ENCODE measurements at regions not wholly inside any gene's neighbourhood (a gene's known extent, or its start where the extent isn't known, plus 50 kb on each side); places are given as distances from the start of the nearest gene placed in this dataset.

DNA sequence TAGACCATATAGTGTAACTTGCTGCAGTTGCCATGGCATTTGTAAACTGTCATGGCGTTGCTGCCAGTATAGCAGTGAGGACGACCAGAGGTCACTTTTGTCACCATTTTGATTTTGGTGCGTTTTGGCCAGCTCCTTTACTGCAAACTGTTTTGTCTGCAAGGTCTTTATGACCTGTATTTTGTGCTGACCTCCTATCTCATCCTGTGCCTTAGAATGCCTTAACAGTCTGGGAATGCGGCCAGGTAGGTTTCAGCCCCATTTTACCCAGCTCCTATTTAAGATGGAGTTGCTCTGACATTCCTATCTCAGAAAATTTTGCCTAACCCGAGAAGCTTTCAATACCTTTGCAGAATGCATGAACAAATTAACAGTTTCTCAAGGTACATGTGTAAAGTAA, 914.4 kb upstream of the ACO1 start:
- H3K27me3 ChIP-seq (ENCODE audit: insufficient read depth, low read depth), result no peaks in the 10 kb centered on the region
- no peak for TF ChIP-seq EZH2 (IDR thresholded peaks at IDR 0.05; ENCODE audit: low read depth)
- H3K4me2 ChIP-seq, result no peak overlapping the region
- H3K4me1 ChIP-seq (replicated peaks; ENCODE audit: insufficient read depth), result no peaks in the 10 kb centered on the region
- no peaks in the 10 kb centered on the region for H3K79me2 ChIP-seq (ENCODE audit: low read depth)
- no TSS peak for BruUV-seq (replicated peaks)
- H2AFZ ChIP-seq, result no peak overlapping the region
- no peaks in the 10 kb centered on the region for H3K9me2 ChIP-seq (ENCODE audit: insufficient read depth)
- no peaks in the 10 kb centered on the region for H4K20me1 ChIP-seq (ENCODE audit: insufficient read depth)
- POLR2A ChIA-PET (ENCODE audit: unreplicated experiment), result no interaction called here
- H3K9me3 ChIP-seq (ENCODE audit: insufficient read depth, low read depth), result no peaks in the 10 kb centered on the region
- no peak for DNase-seq
- intact Hi-C loops (cut with micrococcal nuclease; ENCODE audit: unreplicated experiment), result no loop called here
- no peaks in the 10 kb centered on the region for H3K36me3 ChIP-seq (ENCODE audit: low read depth)
- CTCF ChIA-PET, result no interaction called here
- H3K27ac ChIP-seq, result no peak overlapping the region
- H3F3A ChIP-seq (ENCODE audit: insufficient read depth, low read depth), result no peaks in the 10 kb centered on the region
- H3K4me3 ChIP-seq, result no peak overlapping the region

DNA sequence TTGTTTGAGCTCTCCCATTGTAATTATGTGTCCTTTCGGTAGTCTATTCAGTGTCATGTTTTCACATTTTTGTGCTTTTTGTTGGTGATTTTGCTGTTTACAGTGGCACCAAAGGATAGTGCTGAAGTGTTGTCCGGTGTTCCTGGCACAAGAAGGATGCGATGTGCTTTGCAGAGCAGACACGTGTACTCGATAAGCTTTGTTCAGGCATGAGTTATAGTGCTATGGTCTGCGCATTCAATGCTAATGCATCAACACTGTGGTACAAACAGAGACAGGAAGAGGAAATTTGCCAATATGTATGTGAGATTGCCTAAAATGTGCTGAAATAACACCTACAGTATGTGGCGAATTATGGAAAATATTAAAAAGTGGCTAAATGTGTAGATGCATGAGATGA, 913.4 kb upstream of the ACO1 start:
- Histone ChIP-seq H3K9me2 (ENCODE audit: insufficient read depth) (no peaks in the 10 kb centered on the region), H3K4me1 (replicated peaks; ENCODE audit: insufficient read depth) (no peaks in the 10 kb centered on the region), H3K4me2 (no peak overlapping the region), H3K9me3 (ENCODE audit: insufficient read depth, low read depth) (no peaks in the 10 kb centered on the region), H3F3A (ENCODE audit: insufficient read depth, low read depth) (no peaks in the 10 kb centered on the region), H3K79me2 (ENCODE audit: low read depth) (no peaks in the 10 kb centered on the region), H3K27ac (no peak overlapping the region), H2AFZ (no peak overlapping the region), H4K20me1 (ENCODE audit: insufficient read depth) (no peaks in the 10 kb centered on the region), H3K36me3 (ENCODE audit: low read depth) (no peaks in the 10 kb centered on the region), H3K27me3 (ENCODE audit: insufficient read depth, low read depth) (no peaks in the 10 kb centered on the region), H3K4me3 (no peak overlapping the region)
- DNase-seq, result no peak
- TF ChIP-seq, protein P1, sequence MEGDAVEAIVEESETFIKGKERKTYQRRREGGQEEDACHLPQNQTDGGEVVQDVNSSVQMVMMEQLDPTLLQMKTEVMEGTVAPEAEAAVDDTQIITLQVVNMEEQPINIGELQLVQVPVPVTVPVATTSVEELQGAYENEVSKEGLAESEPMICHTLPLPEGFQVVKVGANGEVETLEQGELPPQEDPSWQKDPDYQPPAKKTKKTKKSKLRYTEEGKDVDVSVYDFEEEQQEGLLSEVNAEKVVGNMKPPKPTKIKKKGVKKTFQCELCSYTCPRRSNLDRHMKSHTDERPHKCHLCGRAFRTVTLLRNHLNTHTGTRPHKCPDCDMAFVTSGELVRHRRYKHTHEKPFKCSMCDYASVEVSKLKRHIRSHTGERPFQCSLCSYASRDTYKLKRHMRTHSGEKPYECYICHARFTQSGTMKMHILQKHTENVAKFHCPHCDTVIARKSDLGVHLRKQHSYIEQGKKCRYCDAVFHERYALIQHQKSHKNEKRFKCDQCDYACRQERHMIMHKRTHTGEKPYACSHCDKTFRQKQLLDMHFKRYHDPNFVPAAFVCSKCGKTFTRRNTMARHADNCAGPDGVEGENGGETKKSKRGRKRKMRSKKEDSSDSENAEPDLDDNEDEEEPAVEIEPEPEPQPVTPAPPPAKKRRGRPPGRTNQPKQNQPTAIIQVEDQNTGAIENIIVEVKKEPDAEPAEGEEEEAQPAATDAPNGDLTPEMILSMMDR (conservative IDR thresholded peaks at IDR 0.05), result no peak
- TF ChIP-seq EZH2 (IDR thresholded peaks at IDR 0.05; ENCODE audit: low read depth), result no peak
- no TSS peak for BruUV-seq (replicated peaks)
- intact Hi-C loops (cut with micrococcal nuclease; ENCODE audit: unreplicated experiment), result no loop called here
- POLR2A ChIA-PET (ENCODE audit: unreplicated experiment), result no interaction called here
- CTCF ChIA-PET, result no interaction called here

DNA sequence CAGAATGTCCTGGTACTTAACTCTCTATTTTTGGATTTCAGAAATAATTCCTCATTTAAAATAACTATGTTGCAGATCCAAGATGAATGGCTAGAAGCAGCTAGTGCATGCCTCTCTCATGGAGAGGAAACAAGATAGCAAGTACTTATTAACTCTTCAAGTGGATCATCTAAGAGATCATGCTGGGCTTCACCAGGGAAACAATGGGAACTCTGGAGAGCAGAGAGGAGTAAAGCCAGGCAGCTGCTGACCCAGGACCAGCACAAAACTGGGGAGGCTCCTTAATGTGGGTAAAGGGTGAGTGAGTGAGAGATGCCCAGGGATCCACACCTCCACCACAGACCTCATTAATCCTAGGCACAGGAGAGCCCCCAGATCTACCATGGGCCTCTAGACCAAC, 897.8 kb upstream of the ACO1 start:
- DNase-seq, result no peak
- H3K4me3 ChIP-seq, result no peak overlapping the region
- no peaks in the 10 kb centered on the region for H3K4me1 ChIP-seq (replicated peaks; ENCODE audit: insufficient read depth)
- no peak overlapping the region for H3K27ac ChIP-seq
- ChIA-PET CTCF (no interaction called here), POLR2A (ENCODE audit: unreplicated experiment) (no interaction called here)
- no peaks in the 10 kb centered on the region for H3K27me3 ChIP-seq (ENCODE audit: insufficient read depth, low read depth)
- TF ChIP-seq EZH2 (IDR thresholded peaks at IDR 0.05; ENCODE audit: low read depth), result no peak
- TF ChIP-seq, protein P1 (conservative IDR thresholded peaks at IDR 0.05), result no peak
- no peak overlapping the region for H2AFZ ChIP-seq
- no peaks in the 10 kb centered on the region for H3K79me2 ChIP-seq (ENCODE audit: low read depth)
- no TSS peak for BruUV-seq (replicated peaks)
- no peaks in the 10 kb centered on the region for H3K36me3 ChIP-seq (ENCODE audit: low read depth)
- intact Hi-C loops (cut with micrococcal nuclease; ENCODE audit: unreplicated experiment), result no loop called here
- no peaks in the 10 kb centered on the region for H3K9me2 ChIP-seq (ENCODE audit: insufficient read depth)
- H3K4me2 ChIP-seq, result no peak overlapping the region
- no peaks in the 10 kb centered on the region; the same call in 1 of the 2 replicates for H4K20me1 ChIP-seq (ENCODE audit: insufficient read depth)
- H3F3A ChIP-seq (ENCODE audit: insufficient read depth, low read depth), result no peaks in the 10 kb centered on the region
- no peaks in the 10 kb centered on the region for H3K9me3 ChIP-seq (ENCODE audit: insufficient read depth, low read depth)

- Histone ChIP-seq H4K20me1 (ENCODE audit: insufficient read depth) (no peaks in the 10 kb centered on the region), H3K27me3 (ENCODE audit: insufficient read depth, low read depth) (no peaks in the 10 kb centered on the region), H3K4me2 (no peak overlapping the region), H2AFZ (no peak overlapping the region), H3K27ac (no peak overlapping the region), H3F3A (ENCODE audit: insufficient read depth, low read depth) (no peaks in the 10 kb centered on the region), H3K4me1 (replicated peaks; ENCODE audit: insufficient read depth) (no peaks in the 10 kb centered on the region), H3K9me3 (ENCODE audit: insufficient read depth, low read depth) (no peaks in the 10 kb centered on the region), H3K4me3 (no peak overlapping the region), H3K9me2 (ENCODE audit: insufficient read depth) (no peaks in the 10 kb centered on the region), H3K36me3 (ENCODE audit: low read depth) (no peaks in the 10 kb centered on the region), H3K79me2 (ENCODE audit: low read depth) (no peaks in the 10 kb centered on the region)
- no peak for DNase-seq
- ChIA-PET CTCF (no interaction called here), POLR2A (ENCODE audit: unreplicated experiment) (no interaction called here)
- no TSS peak for BruUV-seq (replicated peaks)
- intact Hi-C loops (cut with micrococcal nuclease; ENCODE audit: unreplicated experiment), result no loop called here
- TF ChIP-seq, protein P1 (conservative IDR thresholded peaks at IDR 0.05), result no peak
- TF ChIP-seq EZH2 (IDR thresholded peaks at IDR 0.05; ENCODE audit: low read depth), result no peak
Observed at GRCh38 chr9:31490551-31491106, 893.8 kb upstream of the ACO1 start.

Data from PC-9 (cell line).